Thoracic aorta (tissue), 2 donors: ENCODE measurements at regions not wholly inside any gene's neighbourhood (a gene's known extent, or its start where the extent isn't known, plus 50 kb on each side); places are given as distances from the start of the nearest gene placed in this dataset.

Source experiments
- ATAC-seq: fragments of 150-250 bp; one replicate; pipeline ENCODE4 v1.8.0; 2017; ENCODE audit warnings: low read depth; ENCODE audit not compliant: insufficient number of reproducible peaks, low FRiP score
- DNase-seq: peaks from one replicate; pipeline ENCODE4 v3.0.0-alpha.2; 2020; ENCODE audit warnings: low spot score
- H3K27ac ChIP-seq, 2 donors: fragments of 200-600 bp; sonication (generic); 1 replicate in 1 of 2; 2 replicates in 1 of 2; pipeline ENCODE4 v1.5.1; 2016; ENCODE audit warnings: mild to moderate bottlenecking in 2 of 2, moderate library complexity in 2 of 2
- H3K27me3 ChIP-seq: fragments of 200-600 bp; sonication (generic); replicated peaks from 2 replicates; pipeline ENCODE4 v1.6.0; 2016; ENCODE audit warnings: mild to moderate bottlenecking; ENCODE audit not compliant: insufficient read depth
- H3K36me3 ChIP-seq: fragments of 200-600 bp; sonication (generic); one replicate; pipeline ENCODE4 v1.5.1; 2016
- H3K4me1 ChIP-seq, 2 donors: fragments of 200-600 bp; sonication (generic); 1 replicate in 1 of 2; 2 replicates in 1 of 2; pipeline versions ENCODE4 v1.5.1 to v1.6.0; 2016; ENCODE audit warnings: low read depth in 2 of 2, mild to moderate bottlenecking in 1 of 2; ENCODE audit not compliant: control insufficient read depth in 1 of 2
- H3K4me3 ChIP-seq: fragments of 200-600 bp; sonication (generic); 2 replicates; pipeline ENCODE4 v1.5.1; 2016; ENCODE audit warnings: mild to moderate bottlenecking
- H3K9me3 ChIP-seq: fragments of 200-600 bp; sonication (generic); 2 replicates; pipeline ENCODE4 v1.5.1; 2016
- TF ChIP-seq, protein P1 (sequence below): fragments of 200-600 bp; sonication (generic); IDR thresholded peaks from one replicate; pipeline ENCODE4 v1.5.1; 2019; ENCODE audit warnings: antibody characterized with exemption

DNA sequence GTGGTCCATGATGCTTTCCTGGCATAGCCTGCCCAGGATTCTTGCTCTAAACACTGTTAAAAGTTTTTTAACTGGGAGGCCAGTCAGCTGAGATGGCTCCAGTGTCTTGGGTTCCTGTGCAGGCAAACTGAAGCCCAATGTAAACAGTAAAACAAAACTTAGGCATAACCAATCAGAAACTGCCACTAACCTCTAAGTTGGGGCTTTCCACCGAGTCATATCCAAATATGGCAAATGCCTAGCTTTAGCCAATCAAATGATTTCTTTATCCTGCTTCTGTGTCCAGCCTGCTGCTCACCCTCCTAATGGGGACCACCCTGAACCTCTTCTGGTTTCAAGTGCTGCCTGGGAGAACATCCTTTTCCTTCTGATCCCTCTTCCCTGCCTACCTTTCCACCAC, 277.9 kb downstream of the EMP1 start:
- H3K36me3 ChIP-seq: no peaks in the 10 kb centered on the region
- no peak overlapping the region for H3K4me3 ChIP-seq
- TF ChIP-seq, protein P1, sequence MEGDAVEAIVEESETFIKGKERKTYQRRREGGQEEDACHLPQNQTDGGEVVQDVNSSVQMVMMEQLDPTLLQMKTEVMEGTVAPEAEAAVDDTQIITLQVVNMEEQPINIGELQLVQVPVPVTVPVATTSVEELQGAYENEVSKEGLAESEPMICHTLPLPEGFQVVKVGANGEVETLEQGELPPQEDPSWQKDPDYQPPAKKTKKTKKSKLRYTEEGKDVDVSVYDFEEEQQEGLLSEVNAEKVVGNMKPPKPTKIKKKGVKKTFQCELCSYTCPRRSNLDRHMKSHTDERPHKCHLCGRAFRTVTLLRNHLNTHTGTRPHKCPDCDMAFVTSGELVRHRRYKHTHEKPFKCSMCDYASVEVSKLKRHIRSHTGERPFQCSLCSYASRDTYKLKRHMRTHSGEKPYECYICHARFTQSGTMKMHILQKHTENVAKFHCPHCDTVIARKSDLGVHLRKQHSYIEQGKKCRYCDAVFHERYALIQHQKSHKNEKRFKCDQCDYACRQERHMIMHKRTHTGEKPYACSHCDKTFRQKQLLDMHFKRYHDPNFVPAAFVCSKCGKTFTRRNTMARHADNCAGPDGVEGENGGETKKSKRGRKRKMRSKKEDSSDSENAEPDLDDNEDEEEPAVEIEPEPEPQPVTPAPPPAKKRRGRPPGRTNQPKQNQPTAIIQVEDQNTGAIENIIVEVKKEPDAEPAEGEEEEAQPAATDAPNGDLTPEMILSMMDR: no peak
- H3K27me3 ChIP-seq: no peaks in the 10 kb centered on the region
- H3K9me3 ChIP-seq: no peaks in the 10 kb centered on the region
- DNase-seq (no peak), ATAC-seq (no peak)
- H3K27ac ChIP-seq: no peak overlapping the region
- no peaks in the 10 kb centered on the region for H3K4me1 ChIP-seq

DNA sequence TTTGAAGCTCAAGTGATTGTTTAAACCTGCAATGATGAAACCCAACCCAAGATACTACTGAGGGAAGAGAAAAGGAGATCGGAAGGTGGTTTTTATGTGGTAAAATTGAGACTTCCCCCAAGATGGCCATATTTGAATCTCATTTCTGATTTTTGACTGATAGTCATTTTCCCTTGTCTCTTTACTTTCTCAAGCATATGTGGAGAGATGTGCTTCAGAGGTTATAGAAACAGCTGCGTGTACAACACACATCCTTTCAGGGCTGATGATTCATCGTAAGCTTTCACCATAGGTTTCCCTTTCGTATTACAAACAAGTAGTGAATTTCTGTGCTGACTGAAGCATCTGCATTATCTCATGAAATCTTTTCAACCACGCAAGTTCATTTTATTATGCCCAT, 276.2 kb downstream of the EMP1 start:
- H3K27me3 ChIP-seq: no peaks in the 10 kb centered on the region
- TF ChIP-seq, protein P1: no peak
- no peak for DNase-seq
- H3K4me1 ChIP-seq: no peaks in the 10 kb centered on the region
- no peaks in the 10 kb centered on the region for H3K9me3 ChIP-seq
- H3K36me3 ChIP-seq: no peaks in the 10 kb centered on the region
- H3K4me3 ChIP-seq: no peak overlapping the region
- ATAC-seq: no peak
- H3K27ac ChIP-seq: no peak overlapping the region

DNA sequence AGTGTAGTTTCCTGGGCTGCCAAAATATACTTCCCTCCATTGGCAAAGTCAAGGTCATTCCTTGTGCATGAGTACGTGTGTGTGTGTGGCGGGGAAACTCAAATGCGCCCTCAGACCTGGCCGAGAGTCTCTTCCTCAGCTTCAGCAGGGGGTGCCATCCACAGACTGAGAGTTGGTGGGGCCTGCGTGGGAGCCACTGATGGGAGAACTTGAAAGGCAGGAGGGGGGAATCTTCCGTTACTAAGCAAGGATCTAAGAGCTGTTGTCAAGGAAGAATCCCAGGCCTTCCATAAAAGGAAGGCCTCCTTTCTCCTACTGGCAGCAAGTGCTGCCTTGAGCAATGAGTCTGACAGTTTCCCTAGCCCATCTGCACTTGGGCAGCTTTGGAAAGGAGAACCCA, 274.9 kb downstream of the EMP1 start:
- no peak for ATAC-seq
- H3K4me3 ChIP-seq: no peak overlapping the region
- H3K27ac ChIP-seq: no peak overlapping the region
- no peaks in the 10 kb centered on the region for H3K36me3 ChIP-seq
- no peak for DNase-seq
- H3K4me1 ChIP-seq: no peaks in the 10 kb centered on the region
- TF ChIP-seq, protein P1: no peak
- H3K27me3 ChIP-seq: no peaks in the 10 kb centered on the region
- no peaks in the 10 kb centered on the region for H3K9me3 ChIP-seq

DNA sequence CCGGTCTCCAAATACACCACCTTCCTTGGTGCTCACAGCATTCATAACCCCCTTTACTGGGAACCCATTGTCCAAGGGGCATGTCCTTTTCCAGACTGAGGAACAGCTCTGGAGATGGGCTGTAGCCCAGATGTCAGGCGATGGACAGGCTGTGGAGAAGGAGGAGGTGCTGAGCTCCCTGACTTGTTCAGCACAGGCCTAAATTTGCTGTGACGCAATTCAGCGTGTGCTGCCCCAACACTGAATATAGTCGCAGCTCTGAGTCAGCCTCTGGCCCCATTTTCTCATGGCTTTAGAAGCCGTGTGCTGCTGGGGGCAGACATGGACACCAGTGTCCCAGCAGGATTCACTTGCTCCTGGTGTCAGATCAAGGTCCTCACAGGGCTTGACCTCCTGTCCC, 269.1 kb downstream of the EMP1 start:
- no peaks in the 10 kb centered on the region for H3K27me3 ChIP-seq
- H3K9me3 ChIP-seq: no peaks in the 10 kb centered on the region
- no peak for ATAC-seq
- no peak overlapping the region for H3K4me3 ChIP-seq
- H3K36me3 ChIP-seq: no peaks in the 10 kb centered on the region
- no peak for DNase-seq
- TF ChIP-seq, protein P1: no peak
- H3K27ac ChIP-seq: no peak overlapping the region
- H3K4me1 ChIP-seq: no peaks in the 10 kb centered on the region

DNA sequence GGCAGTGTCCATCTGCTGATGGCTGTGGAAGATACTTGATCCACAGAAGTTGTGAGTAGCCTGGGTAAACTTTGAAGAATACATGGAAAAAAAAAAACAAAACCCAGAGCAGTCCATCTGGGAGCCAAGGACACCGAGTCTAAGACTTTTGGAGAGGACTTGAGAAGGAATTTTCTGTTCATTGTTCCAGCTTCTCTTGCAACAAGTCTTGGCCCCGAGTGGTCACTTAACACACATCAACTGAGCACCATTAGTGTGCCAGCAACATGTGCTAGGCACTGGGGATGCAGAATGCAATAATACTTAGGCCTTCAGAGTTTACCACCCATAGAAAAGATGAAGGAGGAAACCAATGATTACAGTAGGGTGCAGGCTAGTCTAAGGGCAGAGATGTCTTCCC, 266.7 kb downstream of the EMP1 start:
- H3K36me3 ChIP-seq: no peaks in the 10 kb centered on the region
- no peaks in the 10 kb centered on the region for H3K9me3 ChIP-seq
- H3K27ac ChIP-seq: no peak overlapping the region
- no peaks in the 10 kb centered on the region for H3K27me3 ChIP-seq
- no peaks in the 10 kb centered on the region for H3K4me1 ChIP-seq
- TF ChIP-seq, protein P1: no peak
- DNase-seq: no peak
- no peak for ATAC-seq
- H3K4me3 ChIP-seq: no peak overlapping the region
